ENCODE measurements at regions not wholly inside any gene's neighbourhood (a gene's known extent, or its start where the extent isn't known, plus 50 kb on each side); places are given as distances from the start of the nearest gene placed in this dataset.

GRCh38 chr17:69880591-69881112 lies 194.4 kb upstream of the KCNJ16 start:
- Histone ChIP-seq H3K9me3 (ENCODE audit: control extremely low read depth in 1 of 5, control insufficient read depth in 4 of 5, insufficient read depth in 2 of 5, low read depth in 1 of 5, low read length in 4 of 5) (no peaks in the 10 kb centered on the region), H3K36me3 (ENCODE audit: control insufficient read depth in 4 of 4, insufficient read depth in 4 of 4, low read length in 3 of 4) (no peaks in the 10 kb centered on the region), H3K27me3 (replicated peaks in 2 of 5; ENCODE audit: control insufficient read depth in 4 of 5, insufficient read depth in 5 of 5, low read length in 4 of 5) (no peaks in the 10 kb centered on the region), H3K4me1 (ENCODE audit: control extremely low read depth in 1 of 4, control insufficient read depth in 4 of 4, insufficient read depth in 4 of 4, low read length in 3 of 4) (peaks cover 0 to 2% (median 1%) of the 10 kb centered on the region in 4 experiments), H3K4me3 (ENCODE audit: control insufficient read depth in 1 of 7, extremely low read depth in 1 of 7, insufficient read depth in 4 of 7, low read depth in 2 of 7, low read length in 6 of 7) (no peak overlapping the region), H3K27ac (ENCODE audit: insufficient read depth in 1 of 2, low read depth in 1 of 2, low read length in 2 of 2, poor library complexity in 1 of 2, severe bottlenecking in 2 of 2) (no peak overlapping the region)
- DNase-seq: no peak
- POLR2A ChIA-PET: no interaction called here
- CTCF ChIA-PET: no interaction called here
- no CpG with 5 or more reads among the region's 4 CpGs for WGBS (ENCODE audit: insufficient coverage)

DNA sequence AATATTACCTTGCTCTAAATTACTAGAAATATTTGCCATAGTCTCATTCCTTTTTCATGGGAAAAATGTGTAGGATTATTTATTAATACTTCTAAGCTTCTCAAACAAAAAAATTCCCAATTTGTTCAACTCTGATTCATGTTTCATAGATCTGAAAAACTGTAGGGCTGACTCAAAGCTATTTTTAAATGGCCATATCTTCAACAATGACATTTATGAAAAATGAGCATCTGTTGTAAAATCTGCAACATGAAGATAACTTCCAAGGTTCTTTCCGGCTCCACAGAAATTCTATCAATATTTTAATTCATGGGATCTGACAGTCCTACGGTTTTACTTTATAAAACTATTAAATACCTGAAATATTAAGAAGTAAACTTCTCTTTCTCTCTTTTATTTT lies 192.7 kb upstream of the KCNJ16 start:
- Histone ChIP-seq H3K36me3 (ENCODE audit: control insufficient read depth in 4 of 4, insufficient read depth in 4 of 4, low read length in 3 of 4) (no peaks in the 10 kb centered on the region), H3K27ac (ENCODE audit: insufficient read depth in 1 of 2, low read depth in 1 of 2, low read length in 2 of 2, poor library complexity in 1 of 2, severe bottlenecking in 2 of 2) (no peak overlapping the region), H3K9me3 (ENCODE audit: control extremely low read depth in 1 of 5, control insufficient read depth in 4 of 5, insufficient read depth in 2 of 5, low read depth in 1 of 5, low read length in 4 of 5) (no peaks in the 10 kb centered on the region), H3K4me1 (ENCODE audit: control extremely low read depth in 1 of 4, control insufficient read depth in 4 of 4, insufficient read depth in 4 of 4, low read length in 3 of 4) (no peaks in the 10 kb centered on the region), H3K4me3 (ENCODE audit: control insufficient read depth in 1 of 7, extremely low read depth in 1 of 7, insufficient read depth in 4 of 7, low read depth in 2 of 7, low read length in 6 of 7) (no peak overlapping the region), H3K27me3 (replicated peaks in 2 of 5; ENCODE audit: control insufficient read depth in 4 of 5, insufficient read depth in 5 of 5, low read length in 4 of 5) (no peaks in the 10 kb centered on the region)
- CTCF ChIA-PET: no interaction called here
- no peak for DNase-seq
- WGBS (ENCODE audit: insufficient coverage): no CpG with 5 or more reads among the region's 2 CpGs
- POLR2A ChIA-PET: no interaction called here

DNA sequence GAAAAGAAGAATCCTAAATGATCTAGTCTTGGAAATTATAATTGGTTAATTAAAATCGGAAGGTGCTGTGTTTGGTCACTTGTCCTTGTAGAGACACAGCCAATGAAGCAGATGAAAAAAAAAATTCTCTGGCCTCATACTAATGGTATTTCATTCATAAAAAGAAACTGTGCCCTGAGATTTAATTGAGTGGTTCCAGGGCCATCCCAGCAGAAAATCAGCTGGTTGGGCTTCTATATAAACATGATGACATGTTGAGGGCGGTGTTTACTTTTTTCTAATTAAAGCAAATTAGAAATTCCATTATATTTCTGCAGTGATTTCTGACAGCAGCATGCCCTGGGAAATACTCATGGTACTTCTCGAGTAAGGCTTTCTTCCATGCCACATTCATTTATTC lies 191.9 kb upstream of the KCNJ16 start:
- no peak overlapping the region for H3K4me3 ChIP-seq (ENCODE audit: control insufficient read depth in 1 of 7, extremely low read depth in 1 of 7, insufficient read depth in 4 of 7, low read depth in 2 of 7, low read length in 6 of 7)
- POLR2A ChIA-PET: no interaction called here
- 100% methylated on average over 1 of the region's 3 CpGs for WGBS (ENCODE audit: insufficient coverage)
- CTCF ChIA-PET: no interaction called here
- no peaks in the 10 kb centered on the region for H3K4me1 ChIP-seq (ENCODE audit: control extremely low read depth in 1 of 4, control insufficient read depth in 4 of 4, insufficient read depth in 4 of 4, low read length in 3 of 4)
- no peaks in the 10 kb centered on the region for H3K27me3 ChIP-seq (replicated peaks in 2 of 5; ENCODE audit: control insufficient read depth in 4 of 5, insufficient read depth in 5 of 5, low read length in 4 of 5)
- no peak overlapping the region for H3K27ac ChIP-seq (ENCODE audit: insufficient read depth in 1 of 2, low read depth in 1 of 2, low read length in 2 of 2, poor library complexity in 1 of 2, severe bottlenecking in 2 of 2)
- no peaks in the 10 kb centered on the region for H3K9me3 ChIP-seq (ENCODE audit: control extremely low read depth in 1 of 5, control insufficient read depth in 4 of 5, insufficient read depth in 2 of 5, low read depth in 1 of 5, low read length in 4 of 5)
- no peak for DNase-seq
- no peaks in the 10 kb centered on the region for H3K36me3 ChIP-seq (ENCODE audit: control insufficient read depth in 4 of 4, insufficient read depth in 4 of 4, low read length in 3 of 4)

DNA sequence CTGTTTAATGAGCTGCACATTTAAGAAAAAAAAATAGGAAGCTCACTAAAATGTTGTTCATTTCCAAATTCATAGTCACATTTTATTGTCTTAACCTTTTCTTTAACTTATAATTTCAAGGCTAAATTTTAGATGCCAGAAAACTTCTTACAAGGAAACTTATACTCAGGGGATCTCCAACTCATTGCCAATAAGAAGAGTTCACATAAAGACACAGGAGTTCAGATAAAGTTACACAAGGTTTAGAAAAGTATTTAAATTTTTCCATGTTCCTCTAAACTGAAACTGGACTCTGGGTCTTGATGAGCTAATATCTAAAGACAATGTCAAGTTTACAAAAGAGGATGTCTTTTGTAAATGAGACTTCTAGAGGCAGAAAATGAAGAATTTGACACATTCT lies 190.7 kb upstream of the KCNJ16 start:
- Histone ChIP-seq H3K9me3 (ENCODE audit: control extremely low read depth in 1 of 5, control insufficient read depth in 4 of 5, insufficient read depth in 2 of 5, low read depth in 1 of 5, low read length in 4 of 5) (no peaks in the 10 kb centered on the region), H3K36me3 (ENCODE audit: control insufficient read depth in 4 of 4, insufficient read depth in 4 of 4, low read length in 3 of 4) (no peaks in the 10 kb centered on the region), H3K4me1 (ENCODE audit: control extremely low read depth in 1 of 4, control insufficient read depth in 4 of 4, insufficient read depth in 4 of 4, low read length in 3 of 4) (no peaks in the 10 kb centered on the region), H3K27ac (ENCODE audit: insufficient read depth in 1 of 2, low read depth in 1 of 2, low read length in 2 of 2, poor library complexity in 1 of 2, severe bottlenecking in 2 of 2) (no peak overlapping the region), H3K4me3 (ENCODE audit: control insufficient read depth in 1 of 7, extremely low read depth in 1 of 7, insufficient read depth in 4 of 7, low read depth in 2 of 7, low read length in 6 of 7) (no peak overlapping the region), H3K27me3 (replicated peaks in 2 of 5; ENCODE audit: control insufficient read depth in 4 of 5, insufficient read depth in 5 of 5, low read length in 4 of 5) (no peaks in the 10 kb centered on the region)
- POLR2A ChIA-PET: no interaction called here
- CTCF ChIA-PET: no interaction called here
- DNase-seq: no peak

GRCh38 chr17:69884846-69885245 lies 190.2 kb upstream of the KCNJ16 start:
- Histone ChIP-seq H3K4me3 (ENCODE audit: control insufficient read depth in 1 of 7, extremely low read depth in 1 of 7, insufficient read depth in 4 of 7, low read depth in 2 of 7, low read length in 6 of 7) (no peak overlapping the region), H3K4me1 (ENCODE audit: control extremely low read depth in 1 of 4, control insufficient read depth in 4 of 4, insufficient read depth in 4 of 4, low read length in 3 of 4) (no peaks in the 10 kb centered on the region), H3K36me3 (ENCODE audit: control insufficient read depth in 4 of 4, insufficient read depth in 4 of 4, low read length in 3 of 4) (no peaks in the 10 kb centered on the region), H3K9me3 (ENCODE audit: control extremely low read depth in 1 of 5, control insufficient read depth in 4 of 5, insufficient read depth in 2 of 5, low read depth in 1 of 5, low read length in 4 of 5) (no peaks in the 10 kb centered on the region), H3K27ac (ENCODE audit: insufficient read depth in 1 of 2, low read depth in 1 of 2, low read length in 2 of 2, poor library complexity in 1 of 2, severe bottlenecking in 2 of 2) (no peak overlapping the region), H3K27me3 (replicated peaks in 2 of 5; ENCODE audit: control insufficient read depth in 4 of 5, insufficient read depth in 5 of 5, low read length in 4 of 5) (no peaks in the 10 kb centered on the region)
- ChIA-PET CTCF (no interaction called here), POLR2A (no interaction called here)
- no peak for DNase-seq
- WGBS (ENCODE audit: insufficient coverage): 100% methylated on average over 1 of the region's 2 CpGs

- no peak for DNase-seq
- no peak overlapping the region for H3K27ac ChIP-seq (ENCODE audit: insufficient read depth in 1 of 2, low read depth in 1 of 2, low read length in 2 of 2, poor library complexity in 1 of 2, severe bottlenecking in 2 of 2)
- H3K4me1 ChIP-seq (ENCODE audit: control extremely low read depth in 1 of 4, control insufficient read depth in 4 of 4, insufficient read depth in 4 of 4, low read length in 3 of 4): no peaks in the 10 kb centered on the region
- no peaks in the 10 kb centered on the region for H3K27me3 ChIP-seq (replicated peaks in 2 of 5; ENCODE audit: control insufficient read depth in 4 of 5, insufficient read depth in 5 of 5, low read length in 4 of 5)
- CTCF ChIA-PET: no interaction called here
- WGBS (ENCODE audit: insufficient coverage): 98% methylated on average over 5 of the region's 5 CpGs
- POLR2A ChIA-PET: no interaction called here
- H3K9me3 ChIP-seq (ENCODE audit: control extremely low read depth in 1 of 5, control insufficient read depth in 4 of 5, insufficient read depth in 2 of 5, low read depth in 1 of 5, low read length in 4 of 5): peaks cover 0 to 3% (median 0%) of the 10 kb centered on the region in 5 experiments
- no peak overlapping the region for H3K4me3 ChIP-seq (ENCODE audit: control insufficient read depth in 1 of 7, extremely low read depth in 1 of 7, insufficient read depth in 4 of 7, low read depth in 2 of 7, low read length in 6 of 7)
- no peaks in the 10 kb centered on the region for H3K36me3 ChIP-seq (ENCODE audit: control insufficient read depth in 4 of 4, insufficient read depth in 4 of 4, low read length in 3 of 4)
These were observed 176.4 kb upstream of the KCNJ16 start for GRCh38 chr17:69898601-69899000.

DNA sequence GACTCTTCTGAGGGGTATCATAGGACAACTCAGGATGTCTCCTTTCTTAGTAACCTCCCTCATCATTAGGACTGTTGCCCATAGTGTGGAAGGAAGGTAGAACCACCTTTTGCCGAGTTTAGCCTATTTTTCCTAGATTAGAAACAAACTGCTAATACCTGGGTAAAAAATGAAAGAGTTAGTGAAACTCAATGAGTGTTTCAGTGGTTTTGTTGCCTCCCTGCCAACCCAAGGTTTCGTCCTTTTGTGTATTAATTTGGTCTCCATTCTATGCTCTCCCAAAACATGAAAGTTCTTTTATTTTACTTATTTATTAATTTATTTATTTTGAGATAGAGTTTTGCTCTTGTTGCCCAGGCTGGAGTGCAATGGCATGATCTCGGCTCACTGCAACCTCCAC lies 174.9 kb upstream of the KCNJ16 start:
- no CpG with 5 or more reads among the region's 3 CpGs for WGBS (ENCODE audit: insufficient coverage)
- Histone ChIP-seq H3K36me3 (ENCODE audit: control insufficient read depth in 4 of 4, insufficient read depth in 4 of 4, low read length in 3 of 4) (no peaks in the 10 kb centered on the region), H3K27ac (ENCODE audit: insufficient read depth in 1 of 2, low read depth in 1 of 2, low read length in 2 of 2, poor library complexity in 1 of 2, severe bottlenecking in 2 of 2) (no peak overlapping the region), H3K27me3 (replicated peaks in 2 of 5; ENCODE audit: control insufficient read depth in 4 of 5, insufficient read depth in 5 of 5, low read length in 4 of 5) (no peaks in the 10 kb centered on the region), H3K4me3 (ENCODE audit: control insufficient read depth in 1 of 7, extremely low read depth in 1 of 7, insufficient read depth in 4 of 7, low read depth in 2 of 7, low read length in 6 of 7) (no peak overlapping the region), H3K9me3 (ENCODE audit: control extremely low read depth in 1 of 5, control insufficient read depth in 4 of 5, insufficient read depth in 2 of 5, low read depth in 1 of 5, low read length in 4 of 5) (peaks cover 0 to 3% (median 0%) of the 10 kb centered on the region in 5 experiments), H3K4me1 (ENCODE audit: control extremely low read depth in 1 of 4, control insufficient read depth in 4 of 4, insufficient read depth in 4 of 4, low read length in 3 of 4) (no peaks in the 10 kb centered on the region)
- DNase-seq: no peak
- CTCF ChIA-PET: no interaction called here
- POLR2A ChIA-PET: interaction anchor here (0.5 kb wide), 1 partner anchor 9 kb away, joined by 3 read pairs; no protein-coding TSS in a partner anchor

All from common myeloid progenitor, CD34-positive (primary cell).